ENCODE measurements at regions not wholly inside any gene's neighbourhood (a gene's known extent, or its start where the extent isn't known, plus 50 kb on each side); places are given as distances from the start of the nearest gene placed in this dataset.

DNA sequence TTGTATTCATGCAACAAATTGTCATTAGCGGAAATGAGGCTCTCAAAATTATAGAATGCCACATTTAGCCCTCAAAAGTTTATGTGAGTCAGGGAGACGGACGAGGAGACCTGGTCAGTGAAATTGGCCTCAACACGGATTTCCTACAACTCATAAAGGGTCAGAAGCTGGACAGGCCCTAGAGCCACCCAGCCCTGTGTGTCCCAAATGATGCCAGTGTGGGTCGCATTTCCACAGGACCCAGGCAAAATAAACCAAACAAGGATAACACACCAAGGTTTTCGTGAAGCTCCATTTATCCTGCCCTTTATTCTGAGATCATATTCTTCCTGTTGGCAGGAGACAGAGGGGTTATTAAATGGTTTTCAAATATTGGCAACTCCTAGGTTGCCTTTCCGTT, 72.0 kb upstream of the COL5A1 start (continued):
- TF ChIP-seq CHD7 (IDR thresholded peaks at IDR 0.05; ENCODE audit: insufficient replicate concordance, low read length) (no peak), RFX5 (IDR thresholded peaks at IDR 0.05; ENCODE audit: borderline replicate concordance, low read depth, low read length) (no peak), CTCF (IDR thresholded peaks at IDR 0.05; ENCODE audit: control extremely low read depth in 1 of 3, insufficient read depth in 1 of 3, low read depth in 1 of 3, low read length in 3 of 3) (no peak), GABPA (IDR thresholded peaks at IDR 0.05; ENCODE audit: borderline replicate concordance, insufficient read depth, low read length) (no peak), KDM1A (IDR thresholded peaks at IDR 0.05; ENCODE audit: borderline replicate concordance, low read length) (no peak)
